ENCODE measurements at regions not wholly inside any gene's neighbourhood (a gene's known extent, or its start where the extent isn't known, plus 50 kb on each side); places are given as distances from the start of the nearest gene placed in this dataset.
"Not testable (repeated sequence)": the region's sequence is repeated elsewhere in the genome, so short reads cannot be mapped to it uniquely, and the experiment has no call there.

GRCh38 chr2:223487214-223487846 lies 114.8 kb downstream of the SCG2 start:
- intact Hi-C loops (cut with DNase I; ENCODE audit: low total_unique reads): no loop called here
- no peak overlapping the region for H3K27ac ChIP-seq

GRCh38 chr2:223488814-223489213 lies 113.3 kb downstream of the SCG2 start:
- H3K27me3 ChIP-seq: no peaks in the 10 kb centered on the region
- in situ Hi-C loops (cut with MboI; ENCODE audit: low sequenced_read_pairs in 4 of 4): no loop called here

More at GRCh38 chr2:223487214-223487846, 114.8 kb downstream of the SCG2 start:
- Histone ChIP-seq H3K36me3 (no peaks in the 10 kb centered on the region), H3K9me3 (no peaks in the 10 kb centered on the region), H3K4me3 (no peak overlapping the region), H3K4me1 (no peaks in the 10 kb centered on the region), H3K27me3 (no peaks in the 10 kb centered on the region)
- DNase-seq (no peak), ATAC-seq (no peak)
- TF ChIP-seq CTCF (IDR thresholded peaks at IDR 0.05 in 4 of 5, conservative IDR thresholded peaks at IDR 0.05 in 1 of 5): no peak
- TF ChIP-seq POLR2A (IDR thresholded peaks at IDR 0.05): no peak
- in situ Hi-C loops (cut with MboI; ENCODE audit: low sequenced_read_pairs in 4 of 4): no loop called here

GRCh38 chr2:223494496-223494895 lies 107.7 kb downstream of the SCG2 start:
- H3K4me1 ChIP-seq: no peaks in the 10 kb centered on the region

More at GRCh38 chr2:223488814-223489213, 113.3 kb downstream of the SCG2 start:
- ATAC-seq (no peak), DNase-seq (no peak)
- Histone ChIP-seq H3K4me1 (no peaks in the 10 kb centered on the region), H3K4me3 (no peak overlapping the region), H3K9me3 (no peaks in the 10 kb centered on the region), H3K36me3 (no peaks in the 10 kb centered on the region), H3K27ac (no peak overlapping the region)
- no peak for TF ChIP-seq POLR2A (IDR thresholded peaks at IDR 0.05)
- no peak for TF ChIP-seq CTCF (IDR thresholded peaks at IDR 0.05 in 4 of 5, conservative IDR thresholded peaks at IDR 0.05 in 1 of 5)
- intact Hi-C loops (cut with DNase I; ENCODE audit: low total_unique reads): no loop called here

GRCh38 chr2:223494942-223495341 lies 107.2 kb downstream of the SCG2 start:
- intact Hi-C loops (cut with DNase I; ENCODE audit: low total_unique reads) (no loop called here), in situ Hi-C loops (cut with MboI; ENCODE audit: low sequenced_read_pairs in 4 of 4) (no loop called here)
- DNase-seq (no peak), ATAC-seq (no peak)
- Histone ChIP-seq H3K27ac (no peak overlapping the region), H3K36me3 (no peaks in the 10 kb centered on the region), H3K4me1 (no peaks in the 10 kb centered on the region), H3K27me3 (no peaks in the 10 kb centered on the region), H3K9me3 (no peaks in the 10 kb centered on the region), H3K4me3 (no peak overlapping the region)
- TF ChIP-seq CTCF (IDR thresholded peaks at IDR 0.05 in 4 of 5, conservative IDR thresholded peaks at IDR 0.05 in 1 of 5) (no peak), POLR2A (IDR thresholded peaks at IDR 0.05) (no peak)

More at GRCh38 chr2:223494496-223494895, 107.7 kb downstream of the SCG2 start:
- DNase-seq: no peak
- Histone ChIP-seq H3K27ac (no peak overlapping the region), H3K9me3 (no peaks in the 10 kb centered on the region), H3K4me3 (no peak overlapping the region), H3K27me3 (no peaks in the 10 kb centered on the region), H3K36me3 (no peaks in the 10 kb centered on the region)
- intact Hi-C loops (cut with DNase I; ENCODE audit: low total_unique reads): no loop called here
- in situ Hi-C loops (cut with MboI; ENCODE audit: low sequenced_read_pairs in 4 of 4): no loop called here
- TF ChIP-seq POLR2A (IDR thresholded peaks at IDR 0.05) (no peak), CTCF (IDR thresholded peaks at IDR 0.05 in 4 of 5, conservative IDR thresholded peaks at IDR 0.05 in 1 of 5) (no peak)
- no peak for ATAC-seq

GRCh38 chr2:223496853-223497252 lies 105.3 kb downstream of the SCG2 start:
- intact Hi-C loops (cut with DNase I; ENCODE audit: low total_unique reads); H3K27ac ChIP-seq; DNase-seq; H3K4me1 ChIP-seq; H3K36me3 ChIP-seq; H3K9me3 ChIP-seq; ATAC-seq; H3K4me3 ChIP-seq; in situ Hi-C loops (cut with MboI; ENCODE audit: low sequenced_read_pairs in 4 of 4); H3K27me3 ChIP-seq: not testable (repeated sequence)

Measured in gastrocnemius medialis (tissue), 4 donors.